HL-60 (cell line): ENCODE measurements at regions not wholly inside any gene's neighbourhood (a gene's known extent, or its start where the extent isn't known, plus 50 kb on each side); places are given as distances from the start of the nearest gene placed in this dataset.

ENCODE experiments used
- GABPA ChIP-seq: IDR thresholded peaks from 2 replicates; pipeline ENCODE4 v1.6.1; 2012; ENCODE audit warnings: low read depth
- POLR2AphosphoS5 ChIP-seq: IDR thresholded peaks from 2 replicates; pipeline ENCODE4 v1.6.1; 2012; ENCODE audit warnings: low read depth
- REST ChIP-seq: IDR thresholded peaks from 2 replicates; pipeline ENCODE4 v1.6.1; 2012; ENCODE audit warnings: low read depth; ENCODE audit not compliant: insufficient replicate concordance
- TF ChIP-seq, protein P1 (sequence below): IDR thresholded peaks from one replicate; pipeline ENCODE4 v1.5.1; 2011; ENCODE audit warnings: low read length, control low read depth, inconsistent platforms; ENCODE audit not compliant: insufficient read depth

GRCh38 chr6:153624528-153624927 lies 414.5 kb upstream of the OPRM1 start:
- TF ChIP-seq, protein P1, sequence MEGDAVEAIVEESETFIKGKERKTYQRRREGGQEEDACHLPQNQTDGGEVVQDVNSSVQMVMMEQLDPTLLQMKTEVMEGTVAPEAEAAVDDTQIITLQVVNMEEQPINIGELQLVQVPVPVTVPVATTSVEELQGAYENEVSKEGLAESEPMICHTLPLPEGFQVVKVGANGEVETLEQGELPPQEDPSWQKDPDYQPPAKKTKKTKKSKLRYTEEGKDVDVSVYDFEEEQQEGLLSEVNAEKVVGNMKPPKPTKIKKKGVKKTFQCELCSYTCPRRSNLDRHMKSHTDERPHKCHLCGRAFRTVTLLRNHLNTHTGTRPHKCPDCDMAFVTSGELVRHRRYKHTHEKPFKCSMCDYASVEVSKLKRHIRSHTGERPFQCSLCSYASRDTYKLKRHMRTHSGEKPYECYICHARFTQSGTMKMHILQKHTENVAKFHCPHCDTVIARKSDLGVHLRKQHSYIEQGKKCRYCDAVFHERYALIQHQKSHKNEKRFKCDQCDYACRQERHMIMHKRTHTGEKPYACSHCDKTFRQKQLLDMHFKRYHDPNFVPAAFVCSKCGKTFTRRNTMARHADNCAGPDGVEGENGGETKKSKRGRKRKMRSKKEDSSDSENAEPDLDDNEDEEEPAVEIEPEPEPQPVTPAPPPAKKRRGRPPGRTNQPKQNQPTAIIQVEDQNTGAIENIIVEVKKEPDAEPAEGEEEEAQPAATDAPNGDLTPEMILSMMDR = no peak
- TF ChIP-seq GABPA = no peak
- TF ChIP-seq POLR2AphosphoS5 = no peak
- TF ChIP-seq REST = no peak
